ENCODE measurements at regions not wholly inside any gene's neighbourhood (a gene's known extent, or its start where the extent isn't known, plus 50 kb on each side); places are given as distances from the start of the nearest gene placed in this dataset.

DNA sequence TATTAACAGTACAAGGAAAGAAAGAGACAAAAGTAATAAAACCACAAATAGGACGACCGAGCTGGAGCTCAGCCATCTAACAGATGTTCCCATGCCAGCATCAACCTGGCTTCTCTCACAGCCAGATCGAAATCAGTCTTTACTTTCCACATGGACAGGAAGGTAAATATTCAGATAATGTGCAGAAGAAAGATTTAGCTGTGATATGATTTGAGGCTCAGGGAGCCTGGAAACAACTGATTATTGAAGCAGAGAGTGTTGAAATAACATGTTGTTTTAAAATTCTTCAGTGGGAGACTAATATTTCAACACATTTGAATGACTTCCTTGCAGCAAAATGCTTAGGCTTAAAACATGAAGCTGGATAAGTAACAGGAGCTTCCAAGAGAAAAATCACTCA, 546.8 kb downstream of the ETS1 start:
- H3K36me3 ChIP-seq (ENCODE audit: insufficient read depth, low read length), result no peaks in the 10 kb centered on the region
- H3K9ac ChIP-seq (ENCODE audit: low read length), result no peak overlapping the region
- H2AFZ ChIP-seq (ENCODE audit: low read depth, low read length), result no peak overlapping the region

DNA sequence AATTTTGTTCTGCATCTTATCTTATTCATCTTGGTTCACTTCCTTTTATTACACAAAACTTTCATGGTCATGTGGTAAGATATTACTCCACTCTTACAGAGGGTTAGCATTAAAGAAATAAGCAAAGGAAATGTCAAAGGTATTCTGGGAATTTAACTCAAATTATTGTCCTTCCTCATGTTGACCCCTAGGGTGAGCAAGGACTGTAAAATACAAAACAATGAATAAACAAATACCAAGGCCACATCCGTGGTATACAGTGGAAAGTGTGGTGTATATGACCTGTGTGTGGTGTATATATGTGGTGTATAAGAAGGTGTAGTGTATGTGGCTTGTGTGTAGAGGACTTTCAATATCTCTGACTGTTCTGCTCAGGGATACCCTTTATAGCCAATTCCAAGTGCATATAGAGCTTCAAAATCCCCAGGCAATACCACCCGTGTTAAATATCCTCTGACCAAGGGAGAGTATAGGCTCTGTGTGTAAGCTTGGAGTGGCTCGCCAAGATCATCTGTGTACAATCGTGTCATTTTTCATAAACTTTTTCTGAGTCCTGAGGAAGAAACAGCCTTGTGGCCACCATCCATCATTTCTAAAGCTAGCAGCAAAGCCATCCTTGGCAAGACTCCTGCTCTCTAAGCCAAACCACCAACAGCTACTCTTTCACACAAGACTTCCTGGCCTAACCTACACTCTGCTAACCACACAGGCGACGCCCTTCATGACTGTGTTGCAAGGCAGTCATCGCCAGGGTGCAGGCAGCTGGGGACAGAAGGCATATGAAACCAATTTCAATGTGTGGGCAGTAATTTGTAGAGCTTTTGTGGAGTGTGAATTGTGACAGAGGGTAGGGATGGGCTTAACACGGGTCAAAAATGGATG, 548.0 kb downstream of the ETS1 start:
- no peaks in the 10 kb centered on the region for H3K79me2 ChIP-seq (replicated peaks; ENCODE audit: insufficient read depth, low read length)
- H3K4me2 ChIP-seq (ENCODE audit: low read length), result no peak overlapping the region
- no peak overlapping the region for H3K4me3 ChIP-seq (ENCODE audit: low read length)
- TF ChIP-seq POLR2AphosphoS5 (IDR thresholded peaks at IDR 0.05) (no peak), TAF1 (IDR thresholded peaks at IDR 0.05; ENCODE audit: low read depth) (no peak), EZH2 (IDR thresholded peaks at IDR 0.05; ENCODE audit: borderline replicate concordance, insufficient read depth, low read length, poor library complexity, severe bottlenecking) (no peak), EP300 (conservative IDR thresholded peaks at IDR 0.05; ENCODE audit: poor library complexity, severe bottlenecking) (no peak), MXI1 (conservative IDR thresholded peaks at IDR 0.05; ENCODE audit: poor library complexity, severe bottlenecking) (no peak), RAD21 (conservative IDR thresholded peaks at IDR 0.05) (no peak), SMC3 (conservative IDR thresholded peaks at IDR 0.05; ENCODE audit: poor library complexity) (no peak)
- TF ChIP-seq, protein P1, sequence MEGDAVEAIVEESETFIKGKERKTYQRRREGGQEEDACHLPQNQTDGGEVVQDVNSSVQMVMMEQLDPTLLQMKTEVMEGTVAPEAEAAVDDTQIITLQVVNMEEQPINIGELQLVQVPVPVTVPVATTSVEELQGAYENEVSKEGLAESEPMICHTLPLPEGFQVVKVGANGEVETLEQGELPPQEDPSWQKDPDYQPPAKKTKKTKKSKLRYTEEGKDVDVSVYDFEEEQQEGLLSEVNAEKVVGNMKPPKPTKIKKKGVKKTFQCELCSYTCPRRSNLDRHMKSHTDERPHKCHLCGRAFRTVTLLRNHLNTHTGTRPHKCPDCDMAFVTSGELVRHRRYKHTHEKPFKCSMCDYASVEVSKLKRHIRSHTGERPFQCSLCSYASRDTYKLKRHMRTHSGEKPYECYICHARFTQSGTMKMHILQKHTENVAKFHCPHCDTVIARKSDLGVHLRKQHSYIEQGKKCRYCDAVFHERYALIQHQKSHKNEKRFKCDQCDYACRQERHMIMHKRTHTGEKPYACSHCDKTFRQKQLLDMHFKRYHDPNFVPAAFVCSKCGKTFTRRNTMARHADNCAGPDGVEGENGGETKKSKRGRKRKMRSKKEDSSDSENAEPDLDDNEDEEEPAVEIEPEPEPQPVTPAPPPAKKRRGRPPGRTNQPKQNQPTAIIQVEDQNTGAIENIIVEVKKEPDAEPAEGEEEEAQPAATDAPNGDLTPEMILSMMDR (IDR thresholded peaks at IDR 0.05; ENCODE audit: poor library complexity, severe bottlenecking), result no peak
- TF ChIP-seq, protein P2, sequence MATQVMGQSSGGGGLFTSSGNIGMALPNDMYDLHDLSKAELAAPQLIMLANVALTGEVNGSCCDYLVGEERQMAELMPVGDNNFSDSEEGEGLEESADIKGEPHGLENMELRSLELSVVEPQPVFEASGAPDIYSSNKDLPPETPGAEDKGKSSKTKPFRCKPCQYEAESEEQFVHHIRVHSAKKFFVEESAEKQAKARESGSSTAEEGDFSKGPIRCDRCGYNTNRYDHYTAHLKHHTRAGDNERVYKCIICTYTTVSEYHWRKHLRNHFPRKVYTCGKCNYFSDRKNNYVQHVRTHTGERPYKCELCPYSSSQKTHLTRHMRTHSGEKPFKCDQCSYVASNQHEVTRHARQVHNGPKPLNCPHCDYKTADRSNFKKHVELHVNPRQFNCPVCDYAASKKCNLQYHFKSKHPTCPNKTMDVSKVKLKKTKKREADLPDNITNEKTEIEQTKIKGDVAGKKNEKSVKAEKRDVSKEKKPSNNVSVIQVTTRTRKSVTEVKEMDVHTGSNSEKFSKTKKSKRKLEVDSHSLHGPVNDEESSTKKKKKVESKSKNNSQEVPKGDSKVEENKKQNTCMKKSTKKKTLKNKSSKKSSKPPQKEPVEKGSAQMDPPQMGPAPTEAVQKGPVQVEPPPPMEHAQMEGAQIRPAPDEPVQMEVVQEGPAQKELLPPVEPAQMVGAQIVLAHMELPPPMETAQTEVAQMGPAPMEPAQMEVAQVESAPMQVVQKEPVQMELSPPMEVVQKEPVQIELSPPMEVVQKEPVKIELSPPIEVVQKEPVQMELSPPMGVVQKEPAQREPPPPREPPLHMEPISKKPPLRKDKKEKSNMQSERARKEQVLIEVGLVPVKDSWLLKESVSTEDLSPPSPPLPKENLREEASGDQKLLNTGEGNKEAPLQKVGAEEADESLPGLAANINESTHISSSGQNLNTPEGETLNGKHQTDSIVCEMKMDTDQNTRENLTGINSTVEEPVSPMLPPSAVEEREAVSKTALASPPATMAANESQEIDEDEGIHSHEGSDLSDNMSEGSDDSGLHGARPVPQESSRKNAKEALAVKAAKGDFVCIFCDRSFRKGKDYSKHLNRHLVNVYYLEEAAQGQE (IDR thresholded peaks at IDR 0.05; ENCODE audit: borderline replicate concordance), result no peak
- H3K27ac ChIP-seq (ENCODE audit: low read length), result no peak overlapping the region
- no peaks in the 10 kb centered on the region for H3K9me3 ChIP-seq (ENCODE audit: low read length)
- no peaks in the 10 kb centered on the region for H3K27me3 ChIP-seq (ENCODE audit: insufficient read depth, low read depth, low read length)
- no peaks in the 10 kb centered on the region for H3F3A ChIP-seq (ENCODE audit: insufficient read depth, low read length, poor library complexity, severe bottlenecking)
- no peaks in the 10 kb centered on the region for H3K36me3 ChIP-seq (ENCODE audit: insufficient read depth, low read length)
- H3K9ac ChIP-seq (ENCODE audit: low read length), result no peak overlapping the region
- no peaks in the 10 kb centered on the region for H3K9me2 ChIP-seq (ENCODE audit: insufficient read depth, low read length)
- no peak overlapping the region for H2AFZ ChIP-seq (ENCODE audit: low read depth, low read length)
- H4K20me1 ChIP-seq (ENCODE audit: insufficient read depth), result no peaks in the 10 kb centered on the region

More for the DNA sequence above, 546.8 kb downstream of the ETS1 start:
- Histone ChIP-seq H3K27me3 (ENCODE audit: insufficient read depth, low read depth, low read length) (no peaks in the 10 kb centered on the region), H3K27ac (ENCODE audit: low read length) (no peak overlapping the region), H3K79me2 (replicated peaks; ENCODE audit: insufficient read depth, low read length) (no peaks in the 10 kb centered on the region), H4K20me1 (ENCODE audit: insufficient read depth) (no peaks in the 10 kb centered on the region), H3K4me2 (ENCODE audit: low read length) (no peak overlapping the region), H3K4me3 (ENCODE audit: low read length) (no peak overlapping the region), H3K9me2 (ENCODE audit: insufficient read depth, low read length) (no peaks in the 10 kb centered on the region), H3F3A (ENCODE audit: insufficient read depth, low read length, poor library complexity, severe bottlenecking) (no peaks in the 10 kb centered on the region), H3K9me3 (ENCODE audit: low read length) (no peaks in the 10 kb centered on the region)
- no peak for TF ChIP-seq RAD21 (conservative IDR thresholded peaks at IDR 0.05)
- no peak for TF ChIP-seq SMC3 (conservative IDR thresholded peaks at IDR 0.05; ENCODE audit: poor library complexity)
- TF ChIP-seq EZH2 (IDR thresholded peaks at IDR 0.05; ENCODE audit: borderline replicate concordance, insufficient read depth, low read length, poor library complexity, severe bottlenecking), result no peak
- TF ChIP-seq, protein P1 (IDR thresholded peaks at IDR 0.05; ENCODE audit: poor library complexity, severe bottlenecking), result no peak
- TF ChIP-seq EP300 (conservative IDR thresholded peaks at IDR 0.05; ENCODE audit: poor library complexity, severe bottlenecking), result no peak
- TF ChIP-seq, protein P2 (IDR thresholded peaks at IDR 0.05; ENCODE audit: borderline replicate concordance), result no peak
- TF ChIP-seq MXI1 (conservative IDR thresholded peaks at IDR 0.05; ENCODE audit: poor library complexity, severe bottlenecking), result no peak
- TF ChIP-seq TAF1 (IDR thresholded peaks at IDR 0.05; ENCODE audit: low read depth), result no peak
- no peak for TF ChIP-seq POLR2AphosphoS5 (IDR thresholded peaks at IDR 0.05)
